HG03354 (cell line): ENCODE measurements at regions not wholly inside any gene's neighbourhood (a gene's known extent, or its start where the extent isn't known, plus 50 kb on each side); places are given as distances from the start of the nearest gene placed in this dataset.
"Not testable (repeated sequence)": the region's sequence is repeated elsewhere in the genome, so short reads cannot be mapped to it uniquely, and the experiment has no call there.

Experiments used
- ATAC-seq: cut with Tn5 transposase; IDR thresholded peaks from one replicate; pipeline ENCODE4 v1.9.1; 2021; ENCODE audit warnings: mild to moderate bottlenecking; ENCODE audit not compliant: unreplicated experiment, poor library complexity, severe bottlenecking

DNA sequence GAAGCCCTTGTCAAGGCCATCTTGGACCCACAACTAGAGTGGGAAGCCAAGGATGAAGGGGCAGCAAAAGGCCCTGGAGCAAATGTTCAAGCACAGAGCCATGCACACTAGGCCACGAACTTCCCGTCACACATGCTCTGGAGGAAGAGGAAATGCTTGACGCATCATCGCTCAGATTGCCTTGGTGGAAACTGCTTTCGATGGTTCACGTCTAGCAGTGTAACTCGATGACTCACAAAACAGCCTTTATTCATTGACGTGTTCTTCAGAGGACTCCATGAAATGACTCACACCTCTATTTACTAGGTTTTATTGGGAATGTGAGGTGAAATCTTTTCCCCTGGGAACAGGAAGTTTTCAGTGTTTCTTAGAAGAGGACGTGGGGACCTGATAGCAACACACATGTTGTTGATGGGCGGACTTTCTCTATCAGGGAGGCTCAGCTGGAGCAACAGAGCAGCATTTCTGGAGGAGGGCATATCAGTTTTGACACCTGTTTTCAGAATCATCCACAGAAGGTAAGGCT, 79.8 kb upstream of the FLT1 start:
- no peak for ATAC-seq

DNA sequence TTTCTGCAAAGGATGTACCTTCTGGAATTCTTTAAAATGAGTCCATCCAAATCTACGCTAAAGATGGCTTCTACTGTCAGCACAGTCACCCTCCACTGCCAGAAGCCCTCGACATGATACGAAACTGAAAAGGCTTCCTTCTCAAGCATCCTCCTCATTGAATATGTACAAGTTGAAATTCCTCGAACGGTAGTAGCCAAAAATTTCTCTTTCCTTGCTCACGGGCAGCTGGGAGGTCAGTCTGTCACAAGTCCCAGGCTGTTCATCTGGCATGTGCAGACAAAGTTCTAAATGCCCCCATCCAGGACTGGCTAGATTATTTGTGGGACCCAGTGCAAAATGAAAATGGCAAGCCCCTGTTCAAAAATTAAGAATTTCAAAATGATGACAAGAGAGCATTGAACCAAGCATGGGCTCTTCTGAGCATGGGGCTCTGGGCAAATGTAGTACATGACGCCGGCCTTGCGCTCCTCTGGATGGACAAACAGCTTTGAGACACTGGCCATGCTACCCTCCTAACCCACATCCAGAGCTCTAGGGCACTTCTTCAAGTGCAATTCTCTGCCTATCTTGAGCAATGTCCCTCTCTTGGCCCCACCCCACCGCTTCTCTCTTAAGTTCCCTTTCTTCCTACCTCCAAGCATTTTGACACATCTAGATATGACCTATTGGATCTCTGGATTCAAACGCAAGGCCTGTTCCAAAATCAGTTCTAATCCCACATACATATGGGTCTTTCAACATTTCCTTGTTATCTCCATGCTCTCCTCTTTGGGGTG, 78.9 kb upstream of the FLT1 start:
- no peak for ATAC-seq

DNA sequence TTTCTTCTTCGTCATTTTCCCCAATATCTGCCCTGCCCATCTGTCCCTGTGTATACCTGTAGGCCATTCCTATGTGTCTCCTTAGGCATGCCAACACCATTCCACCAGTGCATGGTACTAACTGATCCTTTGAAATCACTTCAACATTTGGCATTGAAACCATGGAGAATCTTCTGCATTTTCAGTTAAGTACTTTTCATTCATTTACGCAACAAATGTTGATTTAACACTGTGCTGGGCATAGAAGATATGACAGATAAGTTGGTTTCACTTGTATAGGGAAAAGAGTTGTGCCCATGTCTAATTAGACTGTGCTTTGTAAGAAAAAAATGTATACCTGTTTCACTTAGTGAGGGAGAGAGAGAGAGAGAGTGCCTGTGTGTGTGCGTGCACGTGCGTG, 77.9 kb upstream of the FLT1 start:
- ATAC-seq, result no peak

DNA sequence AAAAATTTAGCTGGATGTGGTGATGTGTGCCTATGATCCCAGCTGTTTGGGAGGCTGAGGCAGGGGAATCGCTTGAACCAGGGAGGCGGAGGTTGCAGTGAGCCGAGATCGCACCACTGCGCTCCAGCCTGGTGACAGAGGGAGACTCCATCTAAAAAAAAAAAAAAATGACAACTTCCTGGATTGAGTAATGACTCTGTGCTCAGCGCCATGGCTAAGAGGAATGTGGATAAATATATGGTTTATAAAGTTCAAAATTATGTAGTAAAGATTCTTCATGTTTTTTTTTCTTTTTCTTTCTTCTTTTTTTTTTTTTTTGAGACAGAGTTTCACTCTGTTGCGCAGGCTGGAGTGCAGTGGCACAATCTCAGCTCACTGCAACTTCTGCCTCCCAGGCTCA, 75.4 kb upstream of the FLT1 start:
- ATAC-seq, result not testable (repeated sequence)

DNA sequence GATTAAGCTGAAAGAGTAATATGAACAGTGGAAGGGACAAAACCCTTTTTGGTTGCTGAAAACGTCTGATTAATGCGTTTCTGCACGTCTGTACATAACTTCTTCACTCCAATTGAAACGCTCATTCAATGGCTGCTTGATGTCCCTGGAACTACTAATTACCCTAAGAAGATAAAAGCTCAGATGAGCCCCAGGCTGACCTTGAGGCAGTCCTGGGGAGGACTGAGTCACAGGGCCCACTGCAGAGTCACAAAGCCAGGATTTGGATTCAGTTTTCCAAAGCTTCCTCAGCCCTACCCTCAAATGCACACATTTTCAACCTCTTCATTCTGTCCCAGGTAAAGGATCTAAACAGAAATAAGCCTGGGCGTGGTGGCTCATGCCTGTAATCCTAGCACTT, 75.0 kb upstream of the FLT1 start:
- ATAC-seq, result no peak

DNA sequence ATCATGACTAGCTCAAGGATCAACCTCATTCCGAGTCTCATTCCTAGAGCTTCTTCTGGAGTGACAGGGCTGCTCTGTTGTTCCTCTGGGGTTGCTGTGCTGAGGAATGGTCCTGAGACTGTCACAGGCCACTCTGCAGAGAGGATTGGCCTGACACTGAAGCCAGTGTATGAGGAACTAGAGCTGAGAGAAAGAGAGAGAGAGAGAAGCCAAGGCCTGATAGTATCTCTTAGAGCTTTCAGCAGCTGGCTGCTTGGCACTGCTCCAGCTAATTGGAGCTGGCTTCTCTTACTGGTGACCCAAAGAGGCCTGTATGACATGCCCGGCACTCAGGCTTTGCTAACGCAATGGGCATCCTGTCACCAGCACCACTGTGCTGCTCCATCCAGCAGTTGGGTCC, 73.4 kb upstream of the FLT1 start:
- ATAC-seq, result peak; percentile 49

DNA sequence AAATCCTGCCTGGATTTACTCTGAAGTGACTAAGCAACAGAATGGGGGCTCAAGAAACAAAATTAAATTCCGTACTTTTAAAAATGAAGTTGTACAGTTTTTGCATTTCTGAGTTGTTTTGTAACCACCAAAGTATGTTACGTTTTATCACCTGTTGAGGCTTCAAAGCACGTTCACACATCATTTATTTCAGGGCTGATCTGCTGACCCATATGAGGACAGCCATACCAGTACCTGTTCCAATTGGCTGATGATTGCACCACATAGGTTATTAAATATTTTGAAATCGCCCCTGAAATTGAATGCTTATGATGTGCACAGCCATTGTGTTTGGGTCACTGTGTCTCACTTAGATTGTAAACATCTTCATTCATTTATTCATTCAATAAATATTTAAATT, 72.0 kb upstream of the FLT1 start:
- no peak for ATAC-seq

DNA sequence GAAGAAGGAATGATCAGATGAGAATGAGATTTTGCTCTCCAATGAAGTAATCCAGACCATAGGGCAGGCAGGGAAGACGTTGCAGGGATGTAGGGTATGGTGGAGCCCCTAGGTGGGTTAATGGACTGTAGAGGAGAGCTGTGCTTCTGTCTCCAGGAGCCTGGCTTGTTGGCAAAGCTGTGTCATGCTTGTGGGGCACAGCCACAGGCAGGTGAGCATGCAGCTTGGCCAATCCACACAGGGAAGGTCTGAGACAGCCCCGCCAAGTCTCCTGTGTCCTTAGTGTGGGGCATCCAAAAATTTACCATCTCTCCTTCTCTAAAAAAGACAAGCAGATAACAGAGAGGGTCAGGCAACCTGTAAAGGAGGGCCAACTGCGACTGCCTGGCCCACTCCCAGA, 71.4 kb upstream of the FLT1 start:
- ATAC-seq, result no peak

DNA sequence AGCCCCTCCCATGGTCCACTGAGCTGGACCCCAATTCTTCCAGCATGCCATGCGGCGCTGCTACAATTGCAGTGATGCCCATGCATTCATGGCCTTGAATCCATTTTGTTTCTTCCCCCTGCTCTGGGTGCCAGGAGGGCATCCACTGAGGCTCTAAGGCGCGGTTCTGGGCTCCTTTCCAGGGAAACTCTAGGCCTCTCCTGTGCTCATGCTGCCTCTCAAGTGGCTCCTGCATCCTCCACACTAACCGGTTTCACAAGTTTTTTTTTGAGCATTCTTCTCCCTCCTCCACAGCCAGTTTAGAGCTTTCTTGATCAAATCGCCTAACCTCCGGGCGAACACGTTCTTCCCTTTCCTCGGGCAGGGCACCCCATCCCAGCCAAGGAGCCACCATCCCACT, 69.1 kb upstream of the FLT1 start:
- no peak for ATAC-seq

DNA sequence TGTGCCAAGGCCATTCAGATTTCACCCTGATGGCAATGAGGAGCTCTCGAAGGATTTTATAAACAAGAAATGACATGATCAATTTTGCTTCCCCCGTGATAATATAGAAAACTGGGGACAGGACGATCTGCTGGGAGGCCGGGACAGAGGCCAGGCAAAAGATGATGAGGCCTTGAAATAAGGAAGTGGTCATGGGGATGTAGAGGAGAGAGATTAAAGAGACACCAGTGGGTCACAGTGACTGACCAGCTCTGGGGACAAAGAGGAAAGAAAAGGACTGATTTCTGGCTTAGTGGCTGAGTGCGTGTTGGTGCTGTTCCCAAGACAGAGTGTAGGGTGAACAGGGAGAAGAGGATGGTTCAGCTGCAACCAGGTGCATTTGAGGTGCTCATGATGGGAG, 68.7 kb upstream of the FLT1 start:
- ATAC-seq, result no peak

DNA sequence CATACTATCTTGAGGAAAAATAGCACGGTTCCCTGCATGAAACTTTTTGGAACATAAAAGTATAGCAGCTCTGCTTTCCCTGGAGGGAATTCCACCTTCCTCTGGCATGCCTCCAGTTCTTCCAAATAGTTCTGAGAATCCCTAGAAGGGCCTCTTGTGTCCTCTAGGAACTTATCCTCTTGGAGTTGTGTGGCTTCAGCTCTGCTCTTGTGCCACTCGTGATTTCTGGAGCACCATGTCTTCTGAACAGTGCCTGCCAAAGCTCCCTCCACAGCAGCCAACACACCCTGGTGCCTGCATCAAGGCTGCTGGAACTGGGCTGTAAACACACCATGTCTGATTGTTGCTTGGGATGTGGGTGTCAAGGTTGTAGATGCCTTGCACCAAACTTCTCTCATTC, 65.7 kb upstream of the FLT1 start:
- no peak for ATAC-seq

DNA sequence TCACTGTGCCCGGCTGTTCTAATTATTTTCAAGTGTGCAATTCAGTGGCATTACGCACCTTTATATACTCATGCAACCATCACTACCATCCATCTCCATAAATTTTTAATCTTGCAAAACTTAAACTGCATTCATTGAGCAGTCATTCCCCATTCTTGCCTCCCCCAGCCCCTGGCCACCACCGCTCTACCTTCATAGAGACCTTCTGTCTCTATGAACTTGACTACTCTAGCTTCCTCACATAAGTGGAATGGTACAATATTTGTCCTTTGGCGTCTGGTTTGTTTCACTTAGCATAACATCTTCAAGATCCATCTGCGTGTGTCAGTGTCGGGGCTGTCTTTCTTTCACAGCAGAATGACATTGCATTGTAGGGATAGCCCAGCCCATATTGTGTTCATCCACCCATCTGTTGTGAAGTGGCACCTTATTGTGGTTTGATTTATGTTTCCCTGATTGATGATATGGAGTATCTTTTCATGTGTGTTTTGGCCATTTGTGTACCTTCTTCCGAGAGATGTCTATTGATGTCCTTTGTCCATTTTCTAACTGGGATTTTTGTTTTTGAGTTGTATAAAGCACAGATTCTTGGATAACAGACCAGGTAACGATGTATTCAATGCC, 64.8 kb upstream of the FLT1 start:
- ATAC-seq, result no peak

DNA sequence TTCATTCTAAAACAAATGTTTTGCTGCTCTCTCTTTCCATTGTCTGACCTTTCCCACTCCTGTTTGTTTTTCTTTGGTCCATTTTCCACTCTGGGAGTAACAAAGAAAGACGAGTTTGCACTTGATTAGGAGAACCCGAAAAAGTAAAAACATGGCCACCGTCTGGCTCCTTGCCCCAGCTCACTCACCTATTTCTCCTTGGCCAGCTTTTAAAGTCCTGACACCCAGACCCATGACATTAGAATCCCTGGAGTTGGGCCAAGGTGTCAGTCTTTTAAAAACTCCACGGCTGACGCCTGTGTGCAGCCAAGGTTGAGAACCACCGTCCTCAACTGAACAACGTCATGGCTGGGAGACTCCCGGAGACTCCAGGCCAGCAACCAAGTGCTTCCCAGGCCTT, 63.6 kb upstream of the FLT1 start:
- ATAC-seq, result no peak

DNA sequence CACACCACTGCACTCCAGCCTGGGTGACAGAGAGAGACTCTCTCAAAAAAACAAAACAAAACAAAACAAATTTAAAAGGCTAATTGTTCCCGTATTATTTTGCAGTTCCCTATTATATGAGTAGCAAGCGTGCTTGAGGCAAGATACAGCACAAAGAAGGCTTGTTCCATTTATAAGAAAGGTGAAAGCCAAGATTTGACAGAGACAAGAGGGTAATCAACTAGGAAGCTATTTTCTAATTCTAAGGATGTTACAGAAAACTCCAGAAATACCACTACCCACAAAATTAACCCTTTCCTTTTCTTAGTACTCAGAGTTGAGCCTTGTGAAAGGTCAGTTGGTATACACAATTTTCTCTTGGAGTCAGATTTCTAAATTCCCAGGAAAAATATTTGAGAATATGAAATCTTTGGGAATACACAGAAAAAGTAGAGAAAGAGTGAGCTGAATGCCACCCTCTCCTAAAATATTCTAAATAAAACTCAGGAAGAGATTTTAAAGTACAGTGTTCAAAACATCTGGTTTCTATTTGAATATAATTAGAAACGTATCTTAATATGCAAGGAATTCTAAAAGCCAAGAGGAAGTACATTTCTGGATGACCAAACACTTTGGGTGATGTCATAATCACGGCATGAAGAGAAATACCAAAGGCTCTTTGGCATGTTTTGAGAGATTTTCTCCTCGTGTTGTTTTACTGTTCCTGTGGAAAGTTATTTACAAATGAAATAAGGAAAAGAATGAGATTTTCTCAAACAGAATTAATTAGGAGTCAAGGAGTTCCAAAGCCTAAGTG, 63.0 kb upstream of the FLT1 start:
- no peak for ATAC-seq

DNA sequence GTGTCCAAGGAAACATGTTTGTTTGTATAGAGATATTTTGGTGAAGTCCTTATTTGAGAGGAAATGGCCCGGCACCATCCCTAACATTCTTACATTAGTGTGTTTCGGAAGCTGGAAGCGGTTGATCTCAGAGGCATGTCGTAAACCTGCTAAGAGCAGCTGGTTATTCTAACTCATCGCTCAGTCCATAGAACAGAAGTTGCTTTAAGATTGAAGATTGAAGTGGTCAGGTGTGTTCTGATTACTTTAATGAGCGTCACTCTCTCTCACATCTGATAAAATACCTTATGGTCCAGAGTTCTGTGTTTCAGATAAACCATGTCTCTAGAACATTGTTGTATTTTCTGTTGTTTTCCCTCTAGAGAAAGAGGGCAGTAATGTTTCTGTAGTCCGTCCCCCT, 60.2 kb upstream of the FLT1 start:
- ATAC-seq, result no peak

DNA sequence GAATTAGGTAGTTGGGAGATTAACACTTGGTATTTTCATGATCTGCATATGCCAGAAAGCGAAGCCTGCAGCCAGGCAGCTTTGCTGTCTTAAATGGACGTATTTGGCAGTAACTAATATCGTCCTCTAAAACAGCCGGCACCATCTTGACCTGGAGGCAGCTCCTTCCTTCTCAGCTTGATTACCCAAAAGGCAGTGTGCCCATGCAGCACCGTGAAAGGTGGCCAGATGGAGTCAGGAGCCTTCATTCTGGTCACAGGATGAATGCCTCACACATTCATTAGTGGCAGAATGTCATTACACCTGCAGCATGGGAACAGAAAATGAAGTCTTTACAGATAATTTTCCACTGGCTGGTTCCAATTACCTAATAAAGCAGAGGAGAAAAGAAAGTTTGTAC, 59.0 kb upstream of the FLT1 start:
- no peak for ATAC-seq

DNA sequence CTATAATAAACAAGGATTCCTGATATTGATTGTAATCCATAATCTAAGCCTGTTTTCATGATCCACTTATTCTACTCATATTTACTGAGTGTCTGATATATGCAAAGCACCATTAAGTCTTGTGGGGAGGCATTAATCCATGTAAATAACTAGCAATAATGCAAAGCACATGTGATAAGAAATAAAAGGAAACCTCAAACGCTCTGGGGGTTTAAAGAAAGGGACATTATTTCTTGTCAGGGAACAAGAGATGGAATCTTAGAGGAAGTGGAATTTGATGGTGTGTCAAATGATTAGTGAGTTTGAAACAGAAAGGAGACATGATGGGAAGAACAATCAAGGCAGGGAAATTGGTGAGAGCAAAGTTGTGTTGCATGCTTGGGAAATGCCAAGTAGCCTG, 57.4 kb upstream of the FLT1 start:
- ATAC-seq, result no peak

DNA sequence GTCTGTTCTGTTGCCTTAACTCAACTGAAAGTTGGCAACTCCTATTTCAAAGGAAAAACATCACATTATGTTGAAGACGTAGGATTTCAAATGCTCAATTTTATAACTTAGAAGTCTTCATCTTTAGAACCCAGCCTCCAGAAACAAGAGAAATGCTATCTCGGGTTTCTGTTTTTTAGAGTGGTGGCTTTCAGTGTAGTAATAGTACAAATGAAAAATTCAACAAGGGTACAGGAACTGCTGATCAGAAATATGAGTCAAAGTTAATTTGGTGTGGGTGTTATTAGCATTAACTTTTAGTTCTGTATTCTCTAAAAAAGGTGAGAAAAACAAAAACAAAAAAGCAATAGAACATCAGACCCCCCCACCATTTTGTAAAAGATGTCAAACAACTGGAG, 56.6 kb upstream of the FLT1 start:
- no peak for ATAC-seq

DNA sequence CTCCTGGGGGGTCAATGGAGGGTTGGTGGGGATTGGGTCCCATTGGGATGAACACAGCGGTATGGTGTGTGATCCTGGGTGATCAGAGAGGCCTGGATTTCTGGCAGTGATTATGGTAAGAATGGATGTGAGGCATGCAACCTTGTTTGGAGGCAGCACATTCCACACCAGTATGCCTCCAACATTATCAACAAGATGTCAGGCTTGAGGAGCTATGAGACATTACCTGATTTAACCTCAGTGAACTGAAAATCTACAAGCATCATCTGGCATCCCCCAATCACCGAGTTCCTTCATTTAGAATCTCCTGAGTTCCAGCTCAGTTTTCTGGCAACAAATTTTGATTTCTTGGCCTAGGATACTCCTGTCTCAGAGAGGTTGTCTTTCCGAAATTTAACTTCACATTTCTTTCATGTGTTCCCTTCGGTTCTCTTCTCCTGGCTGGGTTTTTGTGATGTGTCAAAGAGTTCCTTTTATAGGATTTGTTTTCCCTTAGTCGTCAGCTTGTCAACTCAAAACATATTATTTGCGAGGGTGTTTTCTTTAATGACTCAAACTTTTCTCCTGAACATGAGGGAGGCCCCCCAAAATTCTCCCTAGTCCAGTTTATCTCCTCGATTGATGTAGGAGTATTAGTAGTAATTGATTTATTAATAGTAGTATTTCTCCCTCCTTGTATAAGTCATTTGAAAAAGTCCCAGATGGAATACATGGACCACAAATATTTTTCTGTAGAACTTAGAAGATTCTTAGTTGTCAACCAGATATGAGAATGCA, 56.0 kb upstream of the FLT1 start:
- no peak for ATAC-seq

DNA sequence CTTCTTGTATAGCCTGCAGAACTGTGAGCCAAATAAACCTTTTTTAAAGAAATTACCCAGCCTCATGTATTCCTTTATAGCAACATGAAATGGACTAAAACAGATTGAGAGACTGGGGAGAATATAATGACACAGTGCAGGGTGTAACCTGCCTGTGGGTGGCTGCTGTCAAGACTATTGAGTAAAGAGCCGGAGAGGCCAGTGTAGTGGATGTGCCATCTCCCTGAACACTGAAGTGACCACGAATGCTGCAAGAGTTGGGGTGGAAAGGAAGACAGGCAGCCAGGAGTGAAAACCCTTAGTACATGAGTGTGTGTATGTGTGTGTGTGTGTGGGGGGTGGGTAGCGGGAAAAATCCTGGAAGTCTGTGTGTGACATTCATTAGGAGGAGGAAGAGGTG, 55.2 kb upstream of the FLT1 start:
- no peak for ATAC-seq
